Breast epithelium (tissue), 4 donors: ENCODE measurements at regions not wholly inside any gene's neighbourhood (a gene's known extent, or its start where the extent isn't known, plus 50 kb on each side); places are given as distances from the start of the nearest gene placed in this dataset.

Experiments
- DNase-seq, 2 donors: peaks; one replicate each; pipeline ENCODE4 v3.0.0-alpha.2; 2019; ENCODE audit warnings: low spot score in 2 of 2
- H3K27ac ChIP-seq, 2 donors: fragments of 200-600 bp; sonication (generic) in 1 of 2; one replicate each; pipeline ENCODE4 v1.5.1; 2016 to 2019; ENCODE audit warnings: mild to moderate bottlenecking in 1 of 2
- H3K27me3 ChIP-seq, 2 donors: fragments of 200-600 bp; sonication (generic) in 1 of 2; one replicate each; pipeline versions ENCODE4 v1.5.1 to v1.6.0; 2017 to 2019; ENCODE audit warnings: control low read depth in 1 of 2, mild to moderate bottlenecking in 1 of 2
- H3K36me3 ChIP-seq: fragments of 200-600 bp; one replicate; pipeline ENCODE4 v1.5.1; 2019
- H3K4me1 ChIP-seq, 2 donors: fragments of 200-600 bp; sonication (generic); one replicate each; pipeline ENCODE4 v1.5.1; 2016 to 2019; ENCODE audit warnings: control low read depth in 1 of 2
- H3K4me3 ChIP-seq, 3 donors: fragments of 200-600 bp; sonication (generic); 1 replicate in 2 of 3; 2 replicates in 1 of 3; pipeline ENCODE4 v1.5.1; 2016 to 2019; ENCODE audit warnings: mild to moderate bottlenecking in 3 of 3, moderate library complexity in 2 of 3
- H3K9me3 ChIP-seq, 2 donors: fragments of 200-600 bp; sonication (generic) in 1 of 2; one replicate each; pipeline ENCODE4 v1.5.1; 2016 to 2019; ENCODE audit warnings: control low read depth in 1 of 2
- CTCF ChIP-seq, 3 donors: fragments of 450-650 bp; IDR thresholded peaks; one replicate each; pipeline ENCODE4 v1.5.1; 2016 to 2017; ENCODE audit warnings: antibody characterized with exemption in 3 of 3, mild to moderate bottlenecking in 3 of 3, moderate library complexity in 3 of 3
- POLR2A ChIP-seq: fragments of 450-650 bp; IDR thresholded peaks from one replicate; pipeline ENCODE4 v1.6.1; 2016; ENCODE audit warnings: antibody characterized with exemption, mild to moderate bottlenecking, moderate library complexity
- POLR2AphosphoS5 ChIP-seq, 3 donors: sonication (generic); formaldehyde crosslinking; IDR thresholded peaks; one replicate each; pipeline ENCODE4 v1.6.1; 2017; ENCODE audit warnings: antibody characterized with exemption in 3 of 3
- intact Hi-C: fragments of 100-400 bp; cut with DNase I; formaldehyde crosslinking; loops from one replicate; pipeline ENCODE4 v1.15.1; 2023; ENCODE audit warnings: low total_unique reads

GRCh38 chr3:162302983-162303624 lies 806.5 kb downstream of the OTOL1 start:
- no peak for DNase-seq
- no peak overlapping the region for H3K27ac ChIP-seq
- no peak overlapping the region for H3K4me3 ChIP-seq
- TF ChIP-seq POLR2AphosphoS5 (IDR thresholded peaks at IDR 0.05): no peak
- no peak for TF ChIP-seq POLR2A
- no peak for TF ChIP-seq CTCF (IDR thresholded peaks at IDR 0.05)
- no peaks in the 10 kb centered on the region for H3K36me3 ChIP-seq
- no peaks in the 10 kb centered on the region for H3K9me3 ChIP-seq
- H3K4me1 ChIP-seq: no peaks in the 10 kb centered on the region
- intact Hi-C loops: no loop called here
- H3K27me3 ChIP-seq: no peaks in the 10 kb centered on the region

- TF ChIP-seq CTCF (IDR thresholded peaks at IDR 0.05): no peak
- TF ChIP-seq POLR2AphosphoS5 (IDR thresholded peaks at IDR 0.05): no peak
- TF ChIP-seq POLR2A: no peak
- intact Hi-C loops: no loop called here
- no peak overlapping the region for H3K4me3 ChIP-seq
Measured at GRCh38 chr3:162317046-162317445, 820.4 kb downstream of the OTOL1 start.

GRCh38 chr3:162328649-162329048 lies 832.0 kb downstream of the OTOL1 start:
- Histone ChIP-seq H3K27ac (no peak overlapping the region), H3K27me3 (no peaks in the 10 kb centered on the region), H3K36me3 (no peaks in the 10 kb centered on the region), H3K9me3 (no peaks in the 10 kb centered on the region), H3K4me3 (no peak overlapping the region), H3K4me1 (no peaks in the 10 kb centered on the region)
- DNase-seq: no peak
- intact Hi-C loops: no loop called here
- no peak for TF ChIP-seq POLR2A
- no peak for TF ChIP-seq POLR2AphosphoS5 (IDR thresholded peaks at IDR 0.05)
- TF ChIP-seq CTCF (IDR thresholded peaks at IDR 0.05): no peak

More at GRCh38 chr3:162317046-162317445, 820.4 kb downstream of the OTOL1 start:
- no peak for DNase-seq
- Histone ChIP-seq H3K36me3 (no peaks in the 10 kb centered on the region), H3K27me3 (no peaks in the 10 kb centered on the region), H3K9me3 (peaks cover 6 to 9% of the 10 kb centered on the region in 2 donors), H3K27ac (no peak overlapping the region), H3K4me1 (no peaks in the 10 kb centered on the region)

DNA sequence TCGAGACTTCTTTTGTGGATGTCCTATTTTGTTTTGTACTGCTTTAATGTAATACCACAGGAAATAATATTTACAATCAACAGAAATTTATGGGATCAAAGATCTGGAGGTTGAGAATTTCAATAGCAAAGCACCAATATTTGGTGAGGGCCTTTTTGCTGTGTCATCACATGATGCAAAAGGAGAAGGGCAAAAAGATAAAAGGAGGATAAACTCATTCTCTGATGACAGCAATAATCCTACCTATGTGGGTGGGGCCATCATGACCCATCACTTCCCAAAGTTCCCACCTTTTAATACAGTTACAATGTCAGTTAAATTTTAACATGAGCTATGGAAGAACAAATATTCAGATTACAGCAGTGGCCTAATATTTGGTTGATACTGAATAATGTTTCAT lies 832.9 kb downstream of the OTOL1 start:
- no peak for TF ChIP-seq CTCF (IDR thresholded peaks at IDR 0.05)
- TF ChIP-seq POLR2AphosphoS5 (IDR thresholded peaks at IDR 0.05): no peak
- TF ChIP-seq POLR2A: no peak
- no peak for DNase-seq
- intact Hi-C loops: no loop called here

DNA sequence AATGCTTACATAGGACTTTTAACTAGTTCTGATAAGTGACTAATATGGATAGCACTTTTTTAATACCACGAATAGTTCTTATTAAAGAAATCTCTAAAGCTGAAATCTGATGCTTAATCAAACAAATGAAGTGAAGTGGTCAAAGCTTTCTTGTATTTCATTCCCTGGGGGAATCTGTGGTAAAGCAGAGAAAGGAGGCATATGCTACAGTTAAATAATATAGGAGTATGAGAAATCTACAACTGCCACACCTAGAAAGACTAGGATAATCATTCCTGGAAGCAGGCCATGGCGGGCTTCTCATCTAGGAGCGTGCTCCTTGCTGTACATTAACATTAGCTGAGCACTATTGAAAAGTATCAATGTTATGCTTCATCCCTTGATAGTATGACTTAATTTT lies 835.7 kb downstream of the OTOL1 start:
- Histone ChIP-seq H3K4me3 (no peak overlapping the region), H3K9me3 (peaks cover 5 to 13% of the 10 kb centered on the region in 2 donors), H3K27ac (no peak overlapping the region), H3K36me3 (no peaks in the 10 kb centered on the region), H3K4me1 (no peaks in the 10 kb centered on the region), H3K27me3 (no peaks in the 10 kb centered on the region)
- no peak for TF ChIP-seq POLR2A
- TF ChIP-seq CTCF (IDR thresholded peaks at IDR 0.05): no peak
- TF ChIP-seq POLR2AphosphoS5 (IDR thresholded peaks at IDR 0.05): no peak
- no peak for DNase-seq
- intact Hi-C loops: no loop called here

More for the DNA sequence above, 832.9 kb downstream of the OTOL1 start:
- Histone ChIP-seq H3K27me3 (no peaks in the 10 kb centered on the region), H3K4me3 (no peak overlapping the region), H3K4me1 (no peaks in the 10 kb centered on the region), H3K9me3 (peaks cover under 1 to 6% of the 10 kb centered on the region in 2 donors), H3K27ac (no peak overlapping the region), H3K36me3 (no peaks in the 10 kb centered on the region)
